ENCODE measurements at regions not wholly inside any gene's neighbourhood (a gene's known extent, or its start where the extent isn't known, plus 50 kb on each side); places are given as distances from the start of the nearest gene placed in this dataset.

DNA sequence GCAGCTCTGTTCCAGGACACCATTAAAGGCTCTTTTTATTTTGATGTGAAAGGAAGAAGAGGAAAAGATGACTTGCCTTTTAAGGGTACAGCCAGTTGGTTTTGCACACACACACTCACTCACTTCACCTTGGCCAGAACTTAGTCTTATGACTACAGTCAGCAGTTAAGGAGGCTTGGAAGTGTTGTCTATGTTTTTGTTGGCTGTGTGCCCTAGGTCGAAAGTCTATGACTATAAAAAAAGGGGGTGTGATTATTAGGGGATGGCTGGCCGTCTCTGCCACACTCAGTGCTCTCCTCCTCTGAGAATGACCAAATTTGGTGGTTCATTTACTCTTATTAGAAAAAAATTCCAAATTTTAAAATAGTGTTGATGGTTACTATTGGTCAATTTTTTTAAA is 139.5 kb upstream of the OTX2 start:
- TF ChIP-seq FOXK2 (conservative IDR thresholded peaks at IDR 0.05 in 1 of 2, IDR thresholded peaks at IDR 0.05 in 1 of 2; ENCODE audit: low read depth in 2 of 2) (no peak), ZC3H8 (IDR thresholded peaks at IDR 0.05) (no peak), JUN (IDR thresholded peaks at IDR 0.05; ENCODE audit: borderline replicate concordance, low read depth, low read length) (no peak), JUN (CRISPR knock-in tag; IDR thresholded peaks at IDR 0.05; ENCODE audit: borderline replicate concordance) (no peak), RFX5 (IDR thresholded peaks at IDR 0.05; ENCODE audit: low read depth, low read length) (no peak), SP1 (CRISPR knock-in tag; IDR thresholded peaks at IDR 0.05) (no peak), POLR2AphosphoS5 (IDR thresholded peaks at IDR 0.05; ENCODE audit: control insufficient read depth, insufficient read depth, low read depth, low read length) (no peak)
- TF ChIP-seq, protein P1, sequence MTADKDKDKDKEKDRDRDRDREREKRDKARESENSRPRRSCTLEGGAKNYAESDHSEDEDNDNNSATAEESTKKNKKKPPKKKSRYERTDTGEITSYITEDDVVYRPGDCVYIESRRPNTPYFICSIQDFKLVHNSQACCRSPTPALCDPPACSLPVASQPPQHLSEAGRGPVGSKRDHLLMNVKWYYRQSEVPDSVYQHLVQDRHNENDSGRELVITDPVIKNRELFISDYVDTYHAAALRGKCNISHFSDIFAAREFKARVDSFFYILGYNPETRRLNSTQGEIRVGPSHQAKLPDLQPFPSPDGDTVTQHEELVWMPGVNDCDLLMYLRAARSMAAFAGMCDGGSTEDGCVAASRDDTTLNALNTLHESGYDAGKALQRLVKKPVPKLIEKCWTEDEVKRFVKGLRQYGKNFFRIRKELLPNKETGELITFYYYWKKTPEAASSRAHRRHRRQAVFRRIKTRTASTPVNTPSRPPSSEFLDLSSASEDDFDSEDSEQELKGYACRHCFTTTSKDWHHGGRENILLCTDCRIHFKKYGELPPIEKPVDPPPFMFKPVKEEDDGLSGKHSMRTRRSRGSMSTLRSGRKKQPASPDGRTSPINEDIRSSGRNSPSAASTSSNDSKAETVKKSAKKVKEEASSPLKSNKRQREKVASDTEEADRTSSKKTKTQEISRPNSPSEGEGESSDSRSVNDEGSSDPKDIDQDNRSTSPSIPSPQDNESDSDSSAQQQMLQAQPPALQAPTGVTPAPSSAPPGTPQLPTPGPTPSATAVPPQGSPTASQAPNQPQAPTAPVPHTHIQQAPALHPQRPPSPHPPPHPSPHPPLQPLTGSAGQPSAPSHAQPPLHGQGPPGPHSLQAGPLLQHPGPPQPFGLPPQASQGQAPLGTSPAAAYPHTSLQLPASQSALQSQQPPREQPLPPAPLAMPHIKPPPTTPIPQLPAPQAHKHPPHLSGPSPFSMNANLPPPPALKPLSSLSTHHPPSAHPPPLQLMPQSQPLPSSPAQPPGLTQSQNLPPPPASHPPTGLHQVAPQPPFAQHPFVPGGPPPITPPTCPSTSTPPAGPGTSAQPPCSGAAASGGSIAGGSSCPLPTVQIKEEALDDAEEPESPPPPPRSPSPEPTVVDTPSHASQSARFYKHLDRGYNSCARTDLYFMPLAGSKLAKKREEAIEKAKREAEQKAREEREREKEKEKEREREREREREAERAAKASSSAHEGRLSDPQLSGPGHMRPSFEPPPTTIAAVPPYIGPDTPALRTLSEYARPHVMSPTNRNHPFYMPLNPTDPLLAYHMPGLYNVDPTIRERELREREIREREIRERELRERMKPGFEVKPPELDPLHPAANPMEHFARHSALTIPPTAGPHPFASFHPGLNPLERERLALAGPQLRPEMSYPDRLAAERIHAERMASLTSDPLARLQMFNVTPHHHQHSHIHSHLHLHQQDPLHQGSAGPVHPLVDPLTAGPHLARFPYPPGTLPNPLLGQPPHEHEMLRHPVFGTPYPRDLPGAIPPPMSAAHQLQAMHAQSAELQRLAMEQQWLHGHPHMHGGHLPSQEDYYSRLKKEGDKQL (CRISPR knock-in tag; IDR thresholded peaks at IDR 0.05; ENCODE audit: borderline replicate concordance) = no peak

Measured in K562 (cell line).